Neural crest cell (in vitro differentiated cells): ENCODE measurements at regions not wholly inside any gene's neighbourhood (a gene's known extent, or its start where the extent isn't known, plus 50 kb on each side); places are given as distances from the start of the nearest gene placed in this dataset.
"Not testable (repeated sequence)": the region's sequence is repeated elsewhere in the genome, so short reads cannot be mapped to it uniquely, and the experiment has no call there.

ENCODE experiments used
- DNase-seq: peaks from one replicate; pipeline ENCODE4 v3.0.0; 2021; ENCODE audit warnings: low read depth, mixed read lengths, low spot score
- H3K27ac Mint-ChIP-seq: one replicate; pipeline ENCODE4 v1.8.0; 2021; ENCODE audit warnings: mild to moderate bottlenecking, mixed read lengths; ENCODE audit not compliant: unreplicated experiment
- H3K27me3 Mint-ChIP-seq: 2 replicates; pipeline ENCODE4 v1.8.0; 2021; ENCODE audit warnings: low read depth, mild to moderate bottlenecking, mixed read lengths
- H3K36me3 Mint-ChIP-seq: 2 replicates; pipeline ENCODE4 v1.8.0; 2021; ENCODE audit warnings: low read depth, mild to moderate bottlenecking, mixed read lengths
- H3K4me1 Mint-ChIP-seq: 2 replicates; pipeline ENCODE4 v1.8.0; 2021; ENCODE audit warnings: mixed read lengths
- H3K4me3 Mint-ChIP-seq: one replicate; pipeline ENCODE4 v1.8.0; 2021; ENCODE audit warnings: mild to moderate bottlenecking, mixed read lengths
- H3K9me3 Mint-ChIP-seq: 2 replicates; pipeline ENCODE4 v1.8.0; 2021; ENCODE audit warnings: mixed read lengths
- TF ChIP-seq, protein P1 (sequence below): fragments of 200-600 bp; sonication (generic); conservative IDR thresholded peaks from 2 replicates; pipeline ENCODE4 v1.5.0; 2021; ENCODE audit warnings: antibody characterized with exemption, mild to moderate bottlenecking

DNA sequence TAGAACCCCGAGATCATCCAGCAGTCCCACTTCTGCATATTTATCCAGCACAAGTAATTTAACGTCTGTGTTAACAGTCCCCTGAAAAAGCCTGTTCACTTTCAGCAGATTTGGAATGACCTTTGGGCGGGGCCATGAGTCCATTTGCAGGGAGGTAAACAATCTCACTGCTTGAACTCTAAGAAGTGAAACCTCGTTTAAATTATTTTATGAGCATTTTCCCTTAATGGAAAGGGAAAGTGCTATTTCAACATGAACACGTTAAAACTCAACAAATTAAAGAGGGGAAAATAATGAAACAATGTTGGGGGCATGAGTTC, 282.8 kb downstream of the GATA3 start:
- H3K4me3 Mint-ChIP-seq: no peak overlapping the region
- no peak overlapping the region for H3K27ac Mint-ChIP-seq
- peaks cover 65% of the 10 kb centered on the region for H3K27me3 Mint-ChIP-seq
- no peaks in the 10 kb centered on the region for H3K9me3 Mint-ChIP-seq
- TF ChIP-seq, protein P1, sequence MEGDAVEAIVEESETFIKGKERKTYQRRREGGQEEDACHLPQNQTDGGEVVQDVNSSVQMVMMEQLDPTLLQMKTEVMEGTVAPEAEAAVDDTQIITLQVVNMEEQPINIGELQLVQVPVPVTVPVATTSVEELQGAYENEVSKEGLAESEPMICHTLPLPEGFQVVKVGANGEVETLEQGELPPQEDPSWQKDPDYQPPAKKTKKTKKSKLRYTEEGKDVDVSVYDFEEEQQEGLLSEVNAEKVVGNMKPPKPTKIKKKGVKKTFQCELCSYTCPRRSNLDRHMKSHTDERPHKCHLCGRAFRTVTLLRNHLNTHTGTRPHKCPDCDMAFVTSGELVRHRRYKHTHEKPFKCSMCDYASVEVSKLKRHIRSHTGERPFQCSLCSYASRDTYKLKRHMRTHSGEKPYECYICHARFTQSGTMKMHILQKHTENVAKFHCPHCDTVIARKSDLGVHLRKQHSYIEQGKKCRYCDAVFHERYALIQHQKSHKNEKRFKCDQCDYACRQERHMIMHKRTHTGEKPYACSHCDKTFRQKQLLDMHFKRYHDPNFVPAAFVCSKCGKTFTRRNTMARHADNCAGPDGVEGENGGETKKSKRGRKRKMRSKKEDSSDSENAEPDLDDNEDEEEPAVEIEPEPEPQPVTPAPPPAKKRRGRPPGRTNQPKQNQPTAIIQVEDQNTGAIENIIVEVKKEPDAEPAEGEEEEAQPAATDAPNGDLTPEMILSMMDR: no peak
- DNase-seq: no peak
- H3K4me1 Mint-ChIP-seq: peaks cover under 1% of the 10 kb centered on the region
- H3K36me3 Mint-ChIP-seq: no peaks in the 10 kb centered on the region

GRCh38 chr10:8338177-8338766, 283.8 kb downstream of the GATA3 start:
- H3K27me3 Mint-ChIP-seq: peaks cover 62% of the 10 kb centered on the region
- TF ChIP-seq, protein P1: no peak
- H3K27ac Mint-ChIP-seq: no peak overlapping the region
- no peaks in the 10 kb centered on the region for H3K4me1 Mint-ChIP-seq
- no peaks in the 10 kb centered on the region for H3K36me3 Mint-ChIP-seq
- no peak overlapping the region for H3K4me3 Mint-ChIP-seq
- no peak for DNase-seq
- no peaks in the 10 kb centered on the region for H3K9me3 Mint-ChIP-seq

- TF ChIP-seq, protein P1: no peak
- no peak overlapping the region for H3K4me3 Mint-ChIP-seq
These were observed 290.3 kb downstream of the GATA3 start for GRCh38 chr10:8344756-8345155.

DNA sequence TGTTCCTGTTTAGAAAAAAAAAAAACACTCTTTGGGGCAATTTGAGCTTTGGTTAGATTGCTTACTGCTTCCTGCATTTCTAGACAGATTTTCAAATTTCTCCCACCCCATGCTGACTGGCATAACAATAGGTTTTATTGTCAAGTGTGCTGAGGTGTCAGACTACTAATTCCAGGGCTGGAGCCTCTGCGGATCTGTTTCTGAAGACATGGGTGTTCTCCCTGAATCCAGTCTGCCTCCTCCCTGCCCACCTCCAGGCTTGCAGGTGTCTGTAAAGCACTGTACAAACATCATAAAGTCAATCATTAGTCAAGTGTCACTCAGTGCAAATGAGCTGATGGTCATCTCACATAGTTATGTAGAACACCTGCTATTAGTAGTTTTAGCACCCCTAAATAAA, 292.4 kb downstream of the GATA3 start:
- H3K4me3 Mint-ChIP-seq: no peak overlapping the region
- H3K27ac Mint-ChIP-seq: no peak overlapping the region
- no peaks in the 10 kb centered on the region for H3K4me1 Mint-ChIP-seq
- no peak for DNase-seq
- H3K36me3 Mint-ChIP-seq: no peaks in the 10 kb centered on the region
- TF ChIP-seq, protein P1: no peak
- H3K9me3 Mint-ChIP-seq: peaks cover 4% of the 10 kb centered on the region
- H3K27me3 Mint-ChIP-seq: peaks cover 43% of the 10 kb centered on the region

More at GRCh38 chr10:8344756-8345155, 290.3 kb downstream of the GATA3 start:
- Mint-ChIP-seq H3K36me3 (no peaks in the 10 kb centered on the region), H3K27ac (no peak overlapping the region), H3K4me1 (no peaks in the 10 kb centered on the region), H3K27me3 (peaks cover 61% of the 10 kb centered on the region), H3K9me3 (peaks cover 4% of the 10 kb centered on the region)
- DNase-seq: no peak

- not testable (repeated sequence) for H3K9me3 Mint-ChIP-seq, DNase-seq, H3K36me3 Mint-ChIP-seq, H3K27ac Mint-ChIP-seq, H3K4me3 Mint-ChIP-seq, H3K4me1 Mint-ChIP-seq
- H3K27me3 Mint-ChIP-seq: peaks cover 36% of the 10 kb centered on the region
These were observed 293.1 kb downstream of the GATA3 start for GRCh38 chr10:8347614-8348013.

- TF ChIP-seq, protein P1: no peak
- H3K4me1 Mint-ChIP-seq: no peaks in the 10 kb centered on the region
- DNase-seq: no peak
- H3K27me3 Mint-ChIP-seq: peaks cover 25% of the 10 kb centered on the region
- peaks cover 4% of the 10 kb centered on the region for H3K9me3 Mint-ChIP-seq
- no peak overlapping the region for H3K4me3 Mint-ChIP-seq
- no peak overlapping the region for H3K27ac Mint-ChIP-seq
- no peaks in the 10 kb centered on the region for H3K36me3 Mint-ChIP-seq
These were observed 295.2 kb downstream of the GATA3 start for GRCh38 chr10:8349610-8350249.
